ENCODE measurements at regions not wholly inside any gene's neighbourhood (a gene's known extent, or its start where the extent isn't known, plus 50 kb on each side); places are given as distances from the start of the nearest gene placed in this dataset.

DNA sequence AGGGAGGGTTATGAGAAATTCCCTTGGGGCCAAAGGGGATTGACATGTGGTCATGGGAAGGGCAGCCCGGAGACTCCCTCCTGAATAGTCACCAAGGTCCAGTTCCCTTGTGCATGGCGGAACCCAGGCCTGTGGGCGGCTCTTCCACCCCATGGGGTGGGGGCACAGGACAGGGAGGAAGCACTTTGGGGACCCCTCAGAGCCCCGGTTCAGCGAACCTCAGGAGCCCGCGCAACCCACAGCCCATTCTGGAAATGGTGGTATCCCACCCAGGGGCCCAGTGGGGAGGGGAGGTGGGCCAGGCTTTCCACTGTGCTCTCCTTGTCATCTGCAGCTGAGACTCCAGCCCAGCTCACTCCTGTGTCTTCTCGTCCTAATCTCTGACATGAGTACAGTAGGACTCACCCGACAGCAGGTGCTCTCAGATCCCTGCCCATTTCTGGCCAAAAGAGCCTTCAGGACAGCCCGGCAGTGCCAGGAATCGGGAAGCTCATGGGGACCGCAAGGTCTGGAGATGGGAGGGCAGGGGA, 255.2 kb upstream of the SFSWAP start:
- DNase-seq (ENCODE audit: low spot score), result no peak
- TF ChIP-seq, protein P1, sequence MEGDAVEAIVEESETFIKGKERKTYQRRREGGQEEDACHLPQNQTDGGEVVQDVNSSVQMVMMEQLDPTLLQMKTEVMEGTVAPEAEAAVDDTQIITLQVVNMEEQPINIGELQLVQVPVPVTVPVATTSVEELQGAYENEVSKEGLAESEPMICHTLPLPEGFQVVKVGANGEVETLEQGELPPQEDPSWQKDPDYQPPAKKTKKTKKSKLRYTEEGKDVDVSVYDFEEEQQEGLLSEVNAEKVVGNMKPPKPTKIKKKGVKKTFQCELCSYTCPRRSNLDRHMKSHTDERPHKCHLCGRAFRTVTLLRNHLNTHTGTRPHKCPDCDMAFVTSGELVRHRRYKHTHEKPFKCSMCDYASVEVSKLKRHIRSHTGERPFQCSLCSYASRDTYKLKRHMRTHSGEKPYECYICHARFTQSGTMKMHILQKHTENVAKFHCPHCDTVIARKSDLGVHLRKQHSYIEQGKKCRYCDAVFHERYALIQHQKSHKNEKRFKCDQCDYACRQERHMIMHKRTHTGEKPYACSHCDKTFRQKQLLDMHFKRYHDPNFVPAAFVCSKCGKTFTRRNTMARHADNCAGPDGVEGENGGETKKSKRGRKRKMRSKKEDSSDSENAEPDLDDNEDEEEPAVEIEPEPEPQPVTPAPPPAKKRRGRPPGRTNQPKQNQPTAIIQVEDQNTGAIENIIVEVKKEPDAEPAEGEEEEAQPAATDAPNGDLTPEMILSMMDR (IDR thresholded peaks at IDR 0.05; ENCODE audit: extremely low read depth, missing control alignments), result no peak

DNA sequence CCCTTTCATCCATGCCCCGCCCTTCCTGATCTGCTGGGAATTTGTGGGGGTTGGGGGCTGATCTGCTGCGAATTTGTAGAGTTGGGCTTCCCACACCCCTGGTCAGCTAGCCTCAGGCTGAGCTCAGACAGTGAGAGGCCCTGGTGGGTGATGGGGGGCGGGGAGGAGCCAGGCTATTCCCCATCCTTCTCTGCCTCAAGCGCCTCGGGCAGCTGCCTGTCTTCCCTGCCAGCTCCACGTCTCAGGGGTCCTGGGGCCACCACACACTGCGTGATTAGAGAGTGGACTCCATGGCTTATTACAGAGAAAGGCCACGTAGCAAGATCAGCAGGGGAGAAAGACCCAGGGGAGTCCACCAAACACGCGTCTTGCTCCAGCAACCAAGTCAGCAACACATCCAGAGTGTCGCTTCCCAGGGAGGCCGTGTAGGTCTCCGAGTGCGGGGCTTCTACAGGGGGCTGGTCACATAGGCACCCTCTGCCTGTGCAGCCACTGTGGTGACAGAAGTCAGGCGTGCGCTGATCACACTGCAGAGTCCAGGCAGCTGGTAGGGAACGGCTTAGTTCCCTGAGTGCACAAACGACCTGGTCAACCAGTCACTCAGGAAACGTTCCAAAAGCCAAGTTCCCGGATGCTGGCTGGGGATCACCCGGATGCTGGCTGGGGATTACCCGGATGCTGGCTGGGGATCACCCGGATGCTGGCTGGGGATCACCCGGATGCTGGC, 254.4 kb upstream of the SFSWAP start:
- DNase-seq (ENCODE audit: low spot score), result no peak

DNA sequence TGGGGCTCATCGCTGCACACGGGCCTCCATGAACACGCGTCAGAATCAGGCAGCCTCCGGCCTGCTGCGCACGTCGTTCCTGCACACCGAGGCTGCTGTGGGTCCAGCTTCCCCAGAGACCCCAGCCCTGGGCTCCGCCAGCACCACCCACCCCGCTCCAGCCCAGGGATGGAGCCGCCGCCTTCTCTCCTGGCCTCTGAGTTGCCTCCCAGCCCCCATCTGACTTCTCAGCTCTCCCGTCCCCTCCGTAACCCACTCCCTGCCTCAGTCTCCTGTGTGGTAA, 253.9 kb upstream of the SFSWAP start:
- DNase-seq (ENCODE audit: low spot score), result no peak

More for the DNA sequence above, 254.4 kb upstream of the SFSWAP start:
- TF ChIP-seq, protein P1 (IDR thresholded peaks at IDR 0.05; ENCODE audit: extremely low read depth, missing control alignments), result no peak

DNA sequence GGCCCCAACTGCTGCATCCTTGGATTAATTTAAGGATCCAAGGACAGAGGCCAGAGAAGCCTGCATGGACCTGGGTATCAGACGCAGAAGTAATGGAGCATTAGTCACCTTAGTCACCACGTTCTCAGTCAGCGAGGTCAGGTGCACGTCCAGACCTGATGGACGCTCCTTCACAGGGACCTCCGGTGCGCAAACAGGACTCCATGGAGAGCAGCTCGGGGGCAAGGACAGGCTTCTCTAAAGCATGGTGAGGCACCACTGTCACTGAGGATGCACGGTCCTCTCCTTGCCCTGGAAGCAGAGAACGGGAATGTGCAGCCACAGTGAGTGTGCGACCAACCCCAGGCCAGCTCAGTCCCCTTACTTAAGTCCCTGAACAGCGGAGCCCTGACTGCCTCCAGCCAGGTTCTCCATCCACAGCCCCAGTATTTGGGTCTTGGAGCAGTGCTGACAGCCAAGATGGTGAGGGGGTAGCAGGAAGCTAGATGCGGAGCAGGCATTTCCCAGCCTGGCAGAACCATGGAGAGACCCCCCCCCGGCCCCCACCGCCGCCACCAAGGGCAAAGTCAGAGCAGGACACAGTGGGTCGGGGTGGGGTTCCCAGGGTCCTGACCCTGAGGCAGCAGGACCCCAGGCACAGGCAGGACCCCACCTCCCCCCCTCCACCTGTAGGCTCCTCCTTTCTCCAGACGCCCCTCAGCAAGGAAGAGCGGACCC, 253.4 kb upstream of the SFSWAP start:
- no peak for DNase-seq (ENCODE audit: low spot score)
- TF ChIP-seq, protein P1 (IDR thresholded peaks at IDR 0.05; ENCODE audit: extremely low read depth, missing control alignments), result no peak

More for the DNA sequence above, 253.9 kb upstream of the SFSWAP start:
- TF ChIP-seq, protein P1 (IDR thresholded peaks at IDR 0.05; ENCODE audit: extremely low read depth, missing control alignments), result no peak

DNA sequence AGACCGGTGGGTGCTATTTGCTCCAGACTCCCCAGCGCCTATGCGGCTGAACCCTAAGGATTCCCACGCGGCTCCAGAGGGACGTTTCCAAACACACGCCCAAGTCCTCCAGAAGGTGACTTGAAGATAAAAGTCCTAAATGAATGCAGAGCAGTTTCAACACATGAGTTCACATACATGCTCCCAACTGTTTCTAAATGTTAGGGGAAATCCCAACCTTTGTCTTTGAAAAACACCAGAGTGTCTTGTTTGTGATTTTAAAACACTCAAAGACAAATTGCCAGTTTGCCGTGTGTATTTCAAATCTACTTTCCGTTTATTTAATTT, 252.9 kb upstream of the SFSWAP start:
- TF ChIP-seq, protein P1 (IDR thresholded peaks at IDR 0.05; ENCODE audit: extremely low read depth, missing control alignments), result no peak
- DNase-seq (ENCODE audit: low spot score), result no peak

DNA sequence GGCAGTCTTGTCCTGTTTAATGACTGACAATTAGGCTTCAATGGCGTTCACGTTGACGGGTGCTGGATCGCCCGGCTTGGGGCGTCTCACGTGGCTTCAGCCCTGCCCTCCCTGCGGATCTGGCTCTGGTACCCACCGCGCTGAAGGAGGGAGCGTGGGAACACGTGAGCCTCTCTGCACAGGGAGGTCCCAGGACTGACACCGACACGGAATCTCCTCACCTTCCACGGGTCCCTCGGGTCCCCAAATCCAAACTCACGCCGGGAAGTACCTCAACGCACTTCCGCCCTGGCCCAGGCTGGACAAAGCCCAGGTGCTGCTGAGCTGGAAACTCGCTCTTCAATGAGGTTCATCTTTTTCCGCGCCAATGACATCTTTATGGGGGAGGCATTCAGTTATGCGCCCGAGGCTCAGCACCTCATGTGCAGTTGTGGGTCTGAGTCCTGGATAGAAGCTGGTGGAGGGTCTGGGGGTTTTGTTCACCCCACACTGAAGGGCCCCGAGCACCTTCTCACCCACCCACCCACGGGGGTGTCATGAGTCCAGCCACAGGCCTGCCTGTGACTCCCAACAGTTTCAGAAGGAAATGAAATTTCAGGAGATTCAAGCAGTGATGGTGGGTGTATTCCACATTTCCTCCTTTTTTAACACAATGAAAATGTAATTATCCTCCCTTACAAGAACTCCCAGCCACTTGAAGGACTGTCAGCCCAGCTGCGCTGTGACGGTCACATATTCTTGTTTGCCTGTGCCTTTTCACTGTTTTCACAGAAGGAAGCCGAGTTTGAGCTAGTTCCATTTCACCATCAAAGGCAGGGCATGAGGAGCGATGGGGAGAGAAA, 251.7 kb upstream of the SFSWAP start:
- TF ChIP-seq, protein P1 (IDR thresholded peaks at IDR 0.05; ENCODE audit: extremely low read depth, missing control alignments), result no peak
- no peak for DNase-seq (ENCODE audit: low spot score)

Data from GM20000 (cell line).